Activated CD4-positive, alpha-beta memory T cell treated with anti-CD3 and anti-CD28 coated beads, Interleukin-2, amount 10 ng/mL, durations not matched to agents 7 days and 5 days (primary cell): ENCODE measurements at regions not wholly inside any gene's neighbourhood (a gene's known extent, or its start where the extent isn't known, plus 50 kb on each side); places are given as distances from the start of the nearest gene placed in this dataset.
"Not testable (repeated sequence)": the region's sequence is repeated elsewhere in the genome, so short reads cannot be mapped to it uniquely, and the experiment has no call there.

Source experiments
- CTCF ChIA-PET: fragments of 350-600 bp; sonication (Branson Sonifier 250); formaldehyde crosslinking; loops from one replicate; lab custom pipeline; 2021; ENCODE audit warnings: antibody characterized with exemption, inconsistent platforms; lab: Charles Lee
- POLR2A ChIA-PET: fragments of 350-600 bp; sonication (Branson Sonifier 250); formaldehyde crosslinking; loops from one replicate; lab custom pipeline; 2021; ENCODE audit warnings: antibody characterized with exemption; lab: Charles Lee
- DNase-seq: peaks from one replicate; pipeline ENCODE4 v3.0.0-alpha.2; 2020
- H3K27ac Mint-ChIP-seq: one replicate; pipeline ENCODE4 v1.8.0; 2021; ENCODE audit warnings: mild to moderate bottlenecking, mixed read lengths
- H3K27me3 Mint-ChIP-seq: one replicate; pipeline ENCODE4 v1.8.0; 2021; ENCODE audit warnings: mixed read lengths
- H3K36me3 Mint-ChIP-seq: one replicate; pipeline ENCODE4 v1.8.0; 2021; ENCODE audit warnings: low read depth, mixed read lengths
- H3K4me1 Mint-ChIP-seq: one replicate; pipeline ENCODE4 v1.8.0; 2021; ENCODE audit warnings: mixed read lengths
- H3K4me3 Mint-ChIP-seq: one replicate; pipeline ENCODE4 v1.8.0; 2021; ENCODE audit warnings: mild to moderate bottlenecking, mixed read lengths
- H3K9me3 Mint-ChIP-seq: one replicate; pipeline ENCODE4 v1.8.0; 2021; ENCODE audit warnings: mixed read lengths

DNA sequence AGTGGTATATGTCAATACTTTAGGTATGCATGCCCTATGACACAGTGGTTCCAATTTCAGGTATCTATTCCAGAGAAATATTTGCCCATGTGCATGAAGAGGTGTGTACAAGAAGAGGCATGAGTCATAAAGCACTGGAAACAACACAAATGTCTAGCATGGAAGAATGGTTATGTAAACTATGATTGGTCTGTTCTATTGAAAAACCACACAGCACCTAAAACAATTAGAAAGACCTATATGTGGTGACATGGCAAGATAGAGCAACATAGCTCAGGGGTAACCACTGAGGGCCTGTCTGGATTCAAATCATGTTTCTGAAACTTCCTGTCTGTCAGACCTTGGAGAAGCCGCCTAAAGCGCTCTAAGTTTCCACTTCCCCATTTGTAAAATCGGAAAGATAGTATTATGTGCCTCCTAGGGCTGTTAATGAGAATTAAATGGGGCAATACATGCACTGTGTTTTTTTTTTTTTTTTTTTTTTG is 63.4 kb upstream of the GPCPD1 start:
- Mint-ChIP-seq H3K27me3 (no peaks in the 10 kb centered on the region), H3K27ac (no peak overlapping the region), H3K9me3 (no peaks in the 10 kb centered on the region), H3K4me1 (peaks cover 5% of the 10 kb centered on the region), H3K36me3 (no peaks in the 10 kb centered on the region), H3K4me3 (no peak overlapping the region)
- ChIA-PET CTCF (interaction anchor here (0.7 to 1.0 kb wide), 2 partner anchors 85 to 114 kb away, joined by 3 to 4 read pairs; no protein-coding TSS in a partner anchor), POLR2A (no interaction called here)
- no peak for DNase-seq

DNA sequence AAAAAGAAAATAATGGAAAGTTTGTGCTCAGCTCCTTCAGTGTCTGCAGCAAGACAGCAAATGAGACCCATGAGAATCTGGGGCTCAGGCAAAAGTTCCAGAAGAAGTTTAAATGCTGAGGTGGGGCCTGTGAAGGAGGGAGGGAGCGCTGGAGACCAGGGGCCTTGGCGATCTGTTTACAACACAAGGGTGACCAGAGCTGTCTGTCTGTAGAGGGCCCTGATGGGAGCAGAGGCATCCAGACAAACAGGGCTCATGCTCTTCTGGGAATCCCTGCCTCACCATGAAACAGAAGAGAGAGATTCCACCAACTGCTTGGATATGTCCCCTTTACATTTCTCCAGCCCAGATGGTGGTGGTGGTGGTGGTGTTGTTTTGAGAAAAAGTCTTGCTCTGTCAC is 60.1 kb upstream of the GPCPD1 start:
- no peak overlapping the region for H3K27ac Mint-ChIP-seq
- DNase-seq = no peak
- ChIA-PET CTCF (no interaction called here), POLR2A (no interaction called here)
- H3K4me3 Mint-ChIP-seq = no peak overlapping the region
- H3K27me3 Mint-ChIP-seq = no peaks in the 10 kb centered on the region
- no peaks in the 10 kb centered on the region for H3K9me3 Mint-ChIP-seq
- no peaks in the 10 kb centered on the region for H3K36me3 Mint-ChIP-seq
- peaks cover 5% of the 10 kb centered on the region for H3K4me1 Mint-ChIP-seq

DNA sequence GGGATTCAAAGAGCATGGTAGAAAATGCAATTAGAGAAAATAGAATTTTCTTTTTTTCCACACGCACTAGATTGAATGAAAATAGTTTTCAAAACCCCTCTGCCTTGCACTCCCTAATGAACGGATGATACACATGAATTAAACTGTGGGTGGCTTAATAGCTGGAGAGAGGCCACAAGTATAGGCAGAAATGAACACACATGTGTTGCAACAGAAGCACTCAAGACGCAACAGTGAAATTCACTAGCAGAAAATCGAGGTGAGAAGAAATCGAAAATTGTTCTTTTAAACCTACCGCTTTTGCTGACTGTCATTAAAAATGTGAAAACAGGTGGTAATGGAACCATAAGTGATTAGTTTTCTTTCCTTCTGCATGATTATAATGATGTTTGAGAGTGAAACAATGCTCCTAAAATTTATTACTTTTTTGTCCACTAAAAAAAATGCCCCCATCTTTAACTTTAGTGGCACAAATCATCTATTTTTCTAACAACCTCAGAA is 59.3 kb upstream of the GPCPD1 start:
- Mint-ChIP-seq H3K9me3 (no peaks in the 10 kb centered on the region), H3K27ac (no peak overlapping the region), H3K36me3 (no peaks in the 10 kb centered on the region), H3K4me1 (peaks cover 5% of the 10 kb centered on the region), H3K27me3 (no peaks in the 10 kb centered on the region), H3K4me3 (no peak overlapping the region)
- no peak for DNase-seq
- ChIA-PET POLR2A (no interaction called here), CTCF (no interaction called here)

DNA sequence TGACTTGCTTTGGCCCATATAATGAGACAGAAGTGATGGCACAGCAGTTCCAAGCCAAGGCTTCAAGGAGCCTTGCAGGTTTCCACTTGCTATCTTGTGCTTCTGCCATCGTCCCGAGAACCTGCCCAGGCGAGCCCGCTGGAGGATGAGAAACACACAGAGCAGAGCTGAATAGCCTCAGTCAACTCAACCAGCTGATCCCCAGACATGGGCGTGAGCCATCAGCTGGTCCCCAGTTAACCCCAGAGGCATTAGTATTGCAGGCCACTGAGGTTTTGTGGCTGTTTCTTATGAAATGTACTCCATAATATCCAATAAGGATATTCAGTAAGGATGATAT is 57.7 kb upstream of the GPCPD1 start:
- Mint-ChIP-seq H3K9me3 (no peaks in the 10 kb centered on the region), H3K36me3 (no peaks in the 10 kb centered on the region), H3K27ac (no peak overlapping the region), H3K4me1 (no peaks in the 10 kb centered on the region), H3K4me3 (no peak overlapping the region), H3K27me3 (no peaks in the 10 kb centered on the region)
- ChIA-PET CTCF (interaction anchor here (1.0 kb wide), 1 partner anchor 149 kb away, joined by 3 read pairs; no protein-coding TSS in a partner anchor), POLR2A (no interaction called here)
- DNase-seq = no peak

DNA sequence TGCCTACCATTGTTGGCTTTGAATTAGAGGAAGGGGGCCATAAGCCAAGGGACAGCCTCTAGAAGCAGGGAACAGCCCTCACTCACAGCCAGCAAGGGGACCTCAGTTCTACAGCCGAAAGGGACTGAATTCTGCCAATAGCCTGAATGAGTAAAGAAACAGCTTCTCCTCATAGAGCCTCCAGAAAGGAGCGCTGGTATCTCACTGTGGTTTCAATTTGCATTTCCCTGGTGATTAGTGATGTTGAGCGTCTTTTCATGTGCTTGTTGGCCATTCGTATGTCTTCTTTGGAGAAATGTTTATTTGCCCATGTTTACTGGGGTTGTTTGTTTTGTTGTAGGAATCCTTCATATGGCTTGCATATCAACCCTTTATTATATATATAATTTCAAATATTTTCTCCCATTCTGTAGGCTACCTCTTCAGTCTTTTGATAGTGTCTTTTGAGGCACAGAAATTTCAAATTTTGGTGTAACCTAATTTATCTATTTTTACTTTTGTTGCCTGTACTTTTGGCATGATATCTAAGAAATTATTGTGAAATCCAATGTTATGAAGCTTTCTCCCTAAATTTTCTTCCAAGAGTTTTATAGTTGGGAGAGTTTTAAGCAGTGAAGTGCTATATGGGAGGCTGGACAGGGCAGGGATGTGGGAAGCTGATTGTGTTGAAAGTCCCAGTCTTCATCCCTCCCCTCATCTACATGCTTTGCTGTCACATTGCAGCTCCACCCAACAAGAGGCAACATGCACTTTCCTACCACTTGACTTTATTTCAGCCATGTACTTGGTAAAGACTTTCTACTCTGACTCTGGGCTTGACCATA is 57.1 kb upstream of the GPCPD1 start:
- ChIA-PET POLR2A (no interaction called here), CTCF (interaction anchor here (1.0 kb wide), 1 partner anchor 149 kb away, joined by 3 read pairs; no protein-coding TSS in a partner anchor)
- Mint-ChIP-seq H3K4me3 (no peak overlapping the region), H3K27ac (no peak overlapping the region), H3K36me3 (no peaks in the 10 kb centered on the region), H3K4me1 (no peaks in the 10 kb centered on the region), H3K9me3 (no peaks in the 10 kb centered on the region), H3K27me3 (no peaks in the 10 kb centered on the region)
- no peak for DNase-seq

DNA sequence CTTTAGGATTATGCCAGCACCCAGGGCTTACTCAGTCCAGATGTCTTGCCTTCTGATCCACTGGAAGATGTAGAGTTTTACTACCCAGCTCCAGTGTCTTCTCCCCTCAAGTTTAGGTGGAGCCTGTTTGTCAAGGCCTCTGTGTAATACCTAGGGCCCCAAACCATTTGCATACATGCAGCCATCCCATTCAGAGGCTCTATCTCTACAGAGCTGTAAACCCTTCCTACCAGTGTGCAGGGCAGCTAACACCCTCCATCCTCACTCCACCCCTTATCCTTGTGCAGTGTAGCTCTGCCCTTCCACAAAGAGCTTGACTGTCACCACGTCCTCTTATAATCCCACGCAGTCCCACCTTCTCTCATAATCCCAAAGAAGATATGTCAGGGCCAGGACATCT is 54.6 kb upstream of the GPCPD1 start:
- no peak overlapping the region for H3K4me3 Mint-ChIP-seq
- POLR2A ChIA-PET = no interaction called here
- no peak for DNase-seq
- H3K27me3 Mint-ChIP-seq = no peaks in the 10 kb centered on the region
- no peaks in the 10 kb centered on the region for H3K4me1 Mint-ChIP-seq
- H3K27ac Mint-ChIP-seq = no peak overlapping the region
- H3K9me3 Mint-ChIP-seq = no peaks in the 10 kb centered on the region
- no peaks in the 10 kb centered on the region for H3K36me3 Mint-ChIP-seq
- CTCF ChIA-PET = no interaction called here

DNA sequence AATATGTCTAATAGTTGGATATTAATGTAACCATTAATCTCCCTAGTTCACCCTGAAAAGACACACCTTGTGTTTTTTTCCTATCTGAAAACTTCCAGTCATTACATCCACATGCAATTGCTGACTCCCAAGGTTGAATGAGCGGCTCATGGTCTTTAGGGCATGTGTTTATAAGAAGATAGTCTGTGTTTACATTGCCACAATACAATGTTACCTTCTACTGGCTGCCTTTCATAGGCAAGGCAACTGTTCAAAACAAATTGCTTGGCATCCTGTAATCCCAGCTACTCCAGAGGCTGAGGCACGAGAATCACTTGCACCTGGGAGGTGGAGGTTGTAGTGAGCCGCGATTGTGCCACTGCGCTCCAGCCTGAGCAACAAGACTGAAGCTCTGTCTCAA is 52.6 kb upstream of the GPCPD1 start:
- ChIA-PET CTCF (interaction anchor here (0.6 kb wide), 1 partner anchor 186 kb away, joined by 3 read pairs; no protein-coding TSS in a partner anchor), POLR2A (no interaction called here)

DNA sequence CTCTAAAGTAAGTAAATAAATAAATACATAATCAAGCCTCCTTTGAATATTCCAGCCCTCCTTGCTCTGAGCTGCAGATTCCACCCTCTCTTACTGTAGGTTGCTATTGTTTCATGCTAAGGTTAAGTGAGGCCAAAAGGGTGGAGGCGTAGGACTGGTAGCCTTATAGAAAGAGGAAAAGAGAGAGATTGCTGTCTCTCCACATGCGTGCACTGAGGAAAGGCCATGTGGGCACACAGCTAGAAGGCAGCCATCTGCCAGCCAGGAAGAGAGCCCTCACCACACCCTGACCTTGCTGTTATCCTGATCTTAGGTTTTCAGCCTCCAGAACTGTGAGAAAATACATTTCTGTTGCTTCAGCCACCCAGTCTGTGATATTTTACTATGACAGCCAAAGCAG is 52.0 kb upstream of the GPCPD1 start:
- no peaks in the 10 kb centered on the region for H3K36me3 Mint-ChIP-seq
- H3K27me3 Mint-ChIP-seq = no peaks in the 10 kb centered on the region
- H3K9me3 Mint-ChIP-seq = no peaks in the 10 kb centered on the region
- ChIA-PET CTCF (no interaction called here), POLR2A (no interaction called here)
- no peak for DNase-seq
- H3K4me3 Mint-ChIP-seq = no peak overlapping the region
- no peaks in the 10 kb centered on the region for H3K4me1 Mint-ChIP-seq
- H3K27ac Mint-ChIP-seq = no peak overlapping the region

More for the DNA sequence above, 52.6 kb upstream of the GPCPD1 start:
- Mint-ChIP-seq H3K4me3 (no peak overlapping the region), H3K27me3 (no peaks in the 10 kb centered on the region), H3K4me1 (no peaks in the 10 kb centered on the region), H3K36me3 (no peaks in the 10 kb centered on the region), H3K27ac (no peak overlapping the region), H3K9me3 (no peaks in the 10 kb centered on the region)
- DNase-seq = no peak

DNA sequence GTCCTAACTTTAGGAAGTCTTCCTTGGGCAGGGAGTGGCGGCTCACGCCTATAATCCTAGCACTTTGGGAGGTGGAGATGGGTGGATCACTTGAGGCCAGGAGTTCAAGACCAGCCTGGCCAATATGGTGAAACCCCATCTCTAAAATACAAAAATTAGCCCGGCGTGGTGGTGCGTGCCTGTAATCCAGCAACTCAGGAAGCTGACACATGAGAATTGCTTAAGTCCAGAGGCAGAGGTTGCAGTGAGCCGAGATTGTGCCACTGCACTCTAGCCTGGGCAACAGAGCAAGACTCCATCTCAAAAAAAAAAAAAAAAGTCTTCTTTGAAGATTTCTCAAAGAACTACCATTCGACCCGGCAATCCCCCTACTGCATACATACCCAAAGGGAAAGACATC is 50.0 kb upstream of the GPCPD1 start:
- CTCF ChIA-PET, H3K4me1 Mint-ChIP-seq, H3K36me3 Mint-ChIP-seq, H3K27me3 Mint-ChIP-seq, POLR2A ChIA-PET, DNase-seq, H3K9me3 Mint-ChIP-seq, H3K27ac Mint-ChIP-seq, H3K4me3 Mint-ChIP-seq: not testable (repeated sequence)
